ENCODE measurements at regions not wholly inside any gene's neighbourhood (a gene's known extent, or its start where the extent isn't known, plus 50 kb on each side); places are given as distances from the start of the nearest gene placed in this dataset.

- no peak for DNase-seq (ENCODE audit: low spot score)
Observed at GRCh38 chr9:26058111-26058895, 380.1 kb upstream of the TUSC1 start.

- DNase-seq (ENCODE audit: low spot score): no peak
Observed at GRCh38 chr9:26057050-26057449, 378.8 kb upstream of the TUSC1 start.

DNA sequence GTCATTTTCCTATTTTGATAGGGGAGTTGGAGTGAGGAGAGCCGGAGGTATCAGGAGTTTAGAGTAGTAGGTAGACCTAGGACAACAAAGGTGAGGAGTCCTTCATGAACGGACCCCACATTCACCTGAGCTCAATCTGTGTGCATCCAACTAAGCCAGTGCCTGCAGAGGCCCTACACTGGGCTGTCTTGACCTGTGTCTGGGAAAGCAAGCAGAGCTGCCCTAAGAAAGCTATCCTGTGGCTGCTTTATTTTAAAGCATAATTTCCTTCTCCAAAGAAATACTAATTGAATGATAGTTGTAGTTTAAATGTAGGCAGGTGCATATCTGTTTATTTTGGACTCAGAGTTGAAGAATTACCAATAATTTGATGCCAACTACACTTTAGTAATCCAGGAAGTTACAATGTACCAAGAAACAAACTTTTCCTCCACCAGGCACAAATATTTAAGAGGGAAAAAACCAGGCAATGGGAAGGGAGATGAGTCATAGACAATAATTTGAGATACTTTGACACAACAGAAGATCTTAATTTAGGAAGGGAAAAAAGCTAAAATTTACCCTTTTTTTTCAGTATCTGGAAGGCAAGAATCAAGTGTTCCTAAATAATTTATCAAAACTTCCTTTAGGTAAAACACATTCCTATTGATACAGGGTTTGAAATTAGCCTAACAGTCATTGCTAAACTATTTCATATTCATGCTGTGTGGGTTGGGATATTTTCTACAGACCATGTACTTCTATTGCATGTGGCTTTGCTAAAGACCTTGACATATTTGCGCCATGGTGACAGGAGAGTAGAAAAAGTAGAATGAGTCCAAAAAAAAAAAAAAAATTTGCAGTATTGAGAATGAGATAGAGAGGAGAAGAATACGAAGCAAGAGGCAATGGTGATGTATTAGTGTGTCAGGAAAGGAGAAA, 376.6 kb upstream of the TUSC1 start:
- no peak for DNase-seq (ENCODE audit: low spot score)

- no peak for DNase-seq (ENCODE audit: low spot score)
Observed at GRCh38 chr9:26053954-26054353, 375.7 kb upstream of the TUSC1 start.

- DNase-seq (ENCODE audit: low spot score): peak; percentile 28
Observed at GRCh38 chr9:26043431-26043830, 365.2 kb upstream of the TUSC1 start.

DNA sequence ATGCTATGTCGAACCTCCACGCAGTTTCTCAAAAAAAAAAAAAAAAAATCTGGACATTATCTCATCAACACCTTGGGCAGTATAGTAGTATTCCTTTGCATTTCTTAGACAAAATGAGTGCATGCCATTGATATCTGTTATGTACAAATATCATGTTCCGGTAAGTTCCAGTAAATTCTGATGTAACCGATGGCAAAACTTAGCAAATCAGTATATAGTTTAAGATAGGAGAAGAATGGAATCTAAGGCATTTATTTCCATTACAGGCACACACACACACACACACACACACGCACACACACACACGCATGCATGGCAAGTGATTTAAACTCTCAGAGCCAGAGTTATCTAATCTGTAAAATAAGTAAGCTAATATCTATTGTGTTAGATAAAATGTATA, 356.5 kb upstream of the TUSC1 start:
- DNase-seq (ENCODE audit: low spot score): no peak

- DNase-seq (ENCODE audit: low spot score): no peak
Observed at GRCh38 chr9:26033336-26033735, 355.1 kb upstream of the TUSC1 start.

DNA sequence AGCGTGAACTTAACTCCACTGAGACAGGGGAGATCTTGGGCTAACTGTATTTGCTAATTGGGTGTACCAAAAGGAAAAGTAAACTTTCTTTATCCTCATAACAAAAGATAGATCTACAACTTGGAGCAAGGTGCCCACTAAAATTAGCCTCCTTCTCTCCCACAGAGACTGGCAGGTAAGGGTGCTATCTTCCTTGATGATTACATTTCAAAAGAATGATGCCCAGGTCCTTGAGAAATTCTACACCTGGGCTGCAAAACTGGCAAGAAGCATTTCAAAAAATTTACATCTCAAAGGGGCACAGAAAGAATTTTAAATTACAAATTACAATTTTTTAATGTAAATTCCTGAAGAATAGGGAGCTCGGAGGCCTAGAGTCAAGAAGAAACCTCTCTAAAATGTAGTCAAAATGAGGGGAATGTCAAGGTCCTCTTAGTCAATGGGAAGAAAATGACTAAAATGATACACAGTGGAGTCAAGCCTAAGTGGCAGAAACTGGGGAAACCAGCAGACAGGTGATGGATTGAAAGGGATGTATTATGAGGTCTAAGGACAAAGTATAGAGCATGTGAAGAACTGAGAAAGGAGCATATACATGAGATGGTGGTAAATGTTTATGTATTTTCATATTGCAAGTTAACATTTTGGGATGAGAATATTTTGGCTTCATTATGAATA, 348.3 kb upstream of the TUSC1 start:
- DNase-seq (ENCODE audit: low spot score): no peak

GRCh38 chr9:26013199-26013598, 335.0 kb upstream of the TUSC1 start:
- DNase-seq (ENCODE audit: low spot score): no peak

DNA sequence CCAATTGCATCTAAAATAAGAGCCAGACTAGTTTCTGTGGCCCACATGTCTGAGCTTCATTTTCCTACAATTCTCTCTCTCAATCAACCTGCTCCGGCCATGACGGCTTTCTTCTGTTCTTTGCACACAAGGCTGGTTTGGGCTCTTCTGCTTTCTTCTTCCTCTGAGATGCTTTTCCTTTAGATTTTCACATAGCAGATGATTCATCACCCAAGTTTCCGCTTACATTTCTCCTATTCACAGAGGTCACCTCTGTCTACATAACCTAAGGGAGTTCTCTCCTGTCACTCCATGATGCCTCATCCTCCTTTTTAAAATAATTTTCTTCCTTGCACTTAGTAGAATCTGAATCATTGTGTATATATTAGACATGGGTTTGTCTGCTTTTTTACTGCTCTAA, 334.6 kb upstream of the TUSC1 start:
- no peak for DNase-seq (ENCODE audit: low spot score)

DNA sequence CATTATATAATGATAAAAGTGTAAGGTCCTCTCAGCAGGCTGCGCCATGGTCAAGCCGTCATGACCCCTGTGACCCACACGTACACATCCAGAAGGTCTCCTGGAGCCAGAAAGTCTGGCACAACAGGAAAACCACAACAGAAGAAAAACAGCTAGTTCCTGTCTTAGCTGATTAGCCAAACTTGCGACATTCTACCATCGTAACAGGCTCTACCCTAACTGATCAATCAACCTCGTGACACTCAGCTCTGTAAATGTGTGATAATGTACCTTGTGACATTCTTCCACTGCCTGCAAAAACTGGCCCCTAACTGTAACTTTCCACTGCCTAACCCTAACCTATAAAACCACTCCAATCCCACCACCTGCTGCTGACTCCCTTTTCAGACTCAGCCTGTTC, 316.4 kb upstream of the TUSC1 start:
- no peak for DNase-seq (ENCODE audit: low spot score)

GRCh38 chr9:25990376-25990775, 312.1 kb upstream of the TUSC1 start:
- no peak for DNase-seq (ENCODE audit: low spot score)

DNA sequence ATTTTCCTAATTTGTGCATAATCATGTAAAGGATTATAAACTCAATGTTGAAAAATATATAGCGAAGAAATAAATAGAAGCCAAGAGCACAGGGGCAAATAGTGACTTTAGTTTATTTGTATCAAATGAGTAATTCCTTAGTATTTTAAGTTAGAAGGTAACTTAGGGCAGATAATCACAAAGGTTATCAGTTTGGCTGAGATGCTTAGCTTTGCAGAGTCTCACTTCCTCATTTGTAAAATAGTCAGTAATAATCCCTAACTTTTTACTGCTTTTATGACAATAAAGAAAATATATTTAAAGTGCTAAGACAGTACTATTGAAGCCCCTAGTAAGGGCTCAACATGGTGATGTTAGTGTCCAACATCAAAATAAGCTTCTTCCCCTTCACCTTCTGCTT, 297.4 kb upstream of the TUSC1 start:
- no peak for DNase-seq (ENCODE audit: low spot score)

GRCh38 chr9:25964239-25964638, 286.0 kb upstream of the TUSC1 start:
- DNase-seq (ENCODE audit: low spot score): peak; percentile 56

DNA sequence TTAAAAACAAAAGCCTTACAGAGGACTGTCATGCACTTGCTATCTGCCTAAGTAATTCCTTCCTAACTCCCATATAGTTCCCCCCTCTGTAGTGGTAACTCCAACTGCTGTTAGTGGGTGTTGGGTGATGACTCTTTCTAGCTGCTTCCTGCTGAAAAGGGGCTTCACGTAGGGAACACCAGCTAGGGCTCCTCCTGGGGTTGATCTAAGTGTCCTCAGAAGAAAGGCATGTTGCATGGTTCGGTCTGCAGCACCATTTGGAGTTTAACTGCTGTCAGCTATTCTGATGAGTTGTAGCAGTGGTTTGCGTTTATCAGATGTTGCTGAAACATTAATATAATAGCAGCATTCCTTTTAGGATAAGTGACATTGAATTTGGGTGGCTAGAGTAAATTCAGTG, 281.9 kb upstream of the TUSC1 start:
- no peak for DNase-seq (ENCODE audit: low spot score)

GRCh38 chr9:25954209-25954608, 276.0 kb upstream of the TUSC1 start:
- no peak for DNase-seq (ENCODE audit: low spot score)

- DNase-seq (ENCODE audit: low spot score): no peak
Observed at GRCh38 chr9:25948182-25948581, 269.9 kb upstream of the TUSC1 start.

GRCh38 chr9:25939126-25939525, 260.9 kb upstream of the TUSC1 start:
- no peak for DNase-seq (ENCODE audit: low spot score)

- no peak for DNase-seq (ENCODE audit: low spot score)
Observed at GRCh38 chr9:25936031-25936430, 257.8 kb upstream of the TUSC1 start.

DNA sequence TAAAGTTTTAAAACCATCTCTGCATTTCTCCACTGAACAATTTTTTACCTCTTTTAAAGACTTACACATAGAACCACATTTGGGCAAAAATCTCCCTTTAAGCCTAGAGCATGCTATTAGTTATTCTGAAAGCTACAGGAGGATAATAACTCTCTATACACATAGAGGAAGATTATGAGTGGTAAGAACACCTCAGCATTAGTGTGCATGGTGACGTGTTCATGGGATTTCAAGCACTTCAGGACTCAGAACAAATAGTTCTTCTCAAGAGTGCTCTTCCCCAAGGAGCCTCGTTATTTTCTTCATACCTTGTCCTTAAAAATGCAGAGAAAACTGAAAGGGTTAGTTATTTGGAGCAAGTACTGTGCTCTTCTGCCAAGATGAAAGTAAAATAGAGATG, 256.9 kb upstream of the TUSC1 start:
- no peak for DNase-seq (ENCODE audit: low spot score)

DNA sequence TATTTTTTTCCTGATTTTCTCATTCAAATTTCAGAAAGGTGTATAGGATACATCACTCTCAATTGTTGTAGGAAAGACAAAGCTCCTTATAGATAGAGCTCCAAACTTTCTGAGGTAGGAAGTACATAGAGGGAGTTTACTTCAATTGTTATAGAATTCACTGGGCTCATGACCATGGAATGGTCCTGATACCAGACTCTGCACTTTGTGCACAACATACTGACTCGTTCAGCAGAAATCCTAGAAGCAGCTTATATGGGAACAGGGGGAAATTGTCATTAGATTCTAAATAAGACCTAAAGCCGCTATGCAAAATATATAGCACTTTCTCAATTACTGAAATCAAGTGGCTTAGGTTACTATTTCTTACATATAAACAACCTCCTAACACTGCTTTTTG, 240.5 kb upstream of the TUSC1 start:
- no peak for DNase-seq (ENCODE audit: low spot score)

DNA sequence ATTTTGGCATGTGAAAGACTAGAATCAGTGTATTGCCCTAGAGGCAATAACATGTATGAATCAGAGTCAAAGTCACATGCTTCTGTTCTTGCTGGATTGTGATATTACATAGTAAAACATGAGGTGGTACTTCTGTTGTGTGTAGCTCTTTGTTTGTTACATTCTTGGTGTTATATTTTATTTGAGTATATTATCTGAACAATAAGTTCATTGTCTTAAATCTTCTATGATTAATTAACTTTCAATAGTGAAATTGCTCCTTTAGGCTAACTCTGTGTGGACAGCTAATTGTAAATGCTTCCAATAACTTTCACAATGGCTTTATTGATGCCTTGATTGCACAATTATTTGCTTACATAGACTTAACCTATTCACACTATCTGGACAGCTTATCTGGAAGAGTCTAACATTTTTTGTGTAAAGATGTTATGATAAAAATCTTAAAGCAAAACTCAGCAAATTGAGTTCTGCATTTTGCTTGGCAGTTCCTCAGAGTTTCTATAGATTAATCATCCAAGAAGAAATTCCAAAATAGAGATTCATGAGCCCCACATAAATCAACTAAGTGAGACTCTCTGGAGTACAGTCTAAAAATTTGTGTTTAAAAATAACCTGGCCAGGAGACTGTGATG, 239.6 kb upstream of the TUSC1 start:
- no peak for DNase-seq (ENCODE audit: low spot score)

Measured in pons (tissue), 1 donor.